ENCODE measurements at regions not wholly inside any gene's neighbourhood (a gene's known extent, or its start where the extent isn't known, plus 50 kb on each side); places are given as distances from the start of the nearest gene placed in this dataset.

DNA sequence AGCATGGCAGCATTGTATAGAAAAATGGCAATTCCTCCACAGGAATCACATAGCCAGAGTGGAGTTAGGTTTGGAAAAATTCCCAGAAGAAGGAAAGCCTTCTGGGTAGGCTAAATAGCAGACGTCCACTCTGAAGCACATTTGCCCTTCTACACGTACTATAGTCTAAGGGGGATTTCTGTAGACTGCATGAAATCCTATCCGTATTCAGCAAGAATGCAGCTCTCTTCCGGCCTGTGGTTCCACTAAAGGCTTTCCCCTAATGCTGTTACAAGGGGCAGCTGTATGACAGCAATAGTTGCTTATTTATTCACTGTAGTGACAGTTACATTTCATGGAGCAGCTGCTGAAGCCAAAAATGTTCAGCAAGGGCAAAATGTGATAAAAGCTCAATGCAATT, 263.6 kb downstream of the RWDD3 start:
- no peaks in the 10 kb centered on the region for H3K27me3 ChIP-seq (ENCODE audit: control insufficient read depth, extremely low read depth, insufficient read depth, low read length)
- no peak overlapping the region for H3K4me2 ChIP-seq (ENCODE audit: control insufficient read depth, extremely low read depth, insufficient read depth, low read depth, low read length)
- no peaks in the 10 kb centered on the region for H3K9me1 ChIP-seq (ENCODE audit: control insufficient read depth, extremely low read depth, insufficient read depth, low read length)
- no peaks in the 10 kb centered on the region for H4K20me1 ChIP-seq (ENCODE audit: control insufficient read depth, extremely low read depth, insufficient read depth, low read length)
- no peaks in the 10 kb centered on the region for H3K36me3 ChIP-seq (ENCODE audit: control insufficient read depth in 2 of 2, extremely low read depth in 1 of 2, insufficient read depth in 2 of 2, low read length in 2 of 2)
- no peak overlapping the region for H3K4me3 ChIP-seq (ENCODE audit: control insufficient read depth in 2 of 3, extremely low read depth in 1 of 3, insufficient read depth in 2 of 3, low read depth in 1 of 3, low read length in 3 of 3)
- H3K9me3 ChIP-seq (ENCODE audit: control insufficient read depth, low read depth, low read length), result no peaks in the 10 kb centered on the region
- FAIRE-seq (no peak), DNase-seq (ENCODE audit: low read depth, low spot score) (no peak)
- H3K4me1 ChIP-seq (ENCODE audit: control insufficient read depth, extremely low read depth, insufficient read depth, low read length), result no peaks in the 10 kb centered on the region
- H2AFZ ChIP-seq (ENCODE audit: control insufficient read depth, low read length), result no peak overlapping the region
- H3K79me2 ChIP-seq (ENCODE audit: control insufficient read depth, insufficient read depth, low read length), result no peaks in the 10 kb centered on the region
- H3K27ac ChIP-seq (ENCODE audit: control insufficient read depth, insufficient read depth, low read length), result no peak overlapping the region
- TF ChIP-seq, protein P1, sequence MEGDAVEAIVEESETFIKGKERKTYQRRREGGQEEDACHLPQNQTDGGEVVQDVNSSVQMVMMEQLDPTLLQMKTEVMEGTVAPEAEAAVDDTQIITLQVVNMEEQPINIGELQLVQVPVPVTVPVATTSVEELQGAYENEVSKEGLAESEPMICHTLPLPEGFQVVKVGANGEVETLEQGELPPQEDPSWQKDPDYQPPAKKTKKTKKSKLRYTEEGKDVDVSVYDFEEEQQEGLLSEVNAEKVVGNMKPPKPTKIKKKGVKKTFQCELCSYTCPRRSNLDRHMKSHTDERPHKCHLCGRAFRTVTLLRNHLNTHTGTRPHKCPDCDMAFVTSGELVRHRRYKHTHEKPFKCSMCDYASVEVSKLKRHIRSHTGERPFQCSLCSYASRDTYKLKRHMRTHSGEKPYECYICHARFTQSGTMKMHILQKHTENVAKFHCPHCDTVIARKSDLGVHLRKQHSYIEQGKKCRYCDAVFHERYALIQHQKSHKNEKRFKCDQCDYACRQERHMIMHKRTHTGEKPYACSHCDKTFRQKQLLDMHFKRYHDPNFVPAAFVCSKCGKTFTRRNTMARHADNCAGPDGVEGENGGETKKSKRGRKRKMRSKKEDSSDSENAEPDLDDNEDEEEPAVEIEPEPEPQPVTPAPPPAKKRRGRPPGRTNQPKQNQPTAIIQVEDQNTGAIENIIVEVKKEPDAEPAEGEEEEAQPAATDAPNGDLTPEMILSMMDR (optimal IDR thresholded peaks at IDR 0.05 in 1 of 3, IDR thresholded peaks at IDR 0.05 in 1 of 3, conservative IDR thresholded peaks at IDR 0.05 in 1 of 3; ENCODE audit: extremely low read depth in 1 of 3, insufficient read depth in 2 of 3, low read length in 3 of 3), result no peak
- no peak for TF ChIP-seq EZH2 (IDR thresholded peaks at IDR 0.05; ENCODE audit: low read length)
- dilution Hi-C loops (cut with MboI; ENCODE audit: extremely low pct_ligation_motif_present, low sequenced_read_pairs), result no loop called here
- no peak overlapping the region for H3K9ac ChIP-seq (ENCODE audit: control insufficient read depth, extremely low read depth, insufficient read depth, low read length)

DNA sequence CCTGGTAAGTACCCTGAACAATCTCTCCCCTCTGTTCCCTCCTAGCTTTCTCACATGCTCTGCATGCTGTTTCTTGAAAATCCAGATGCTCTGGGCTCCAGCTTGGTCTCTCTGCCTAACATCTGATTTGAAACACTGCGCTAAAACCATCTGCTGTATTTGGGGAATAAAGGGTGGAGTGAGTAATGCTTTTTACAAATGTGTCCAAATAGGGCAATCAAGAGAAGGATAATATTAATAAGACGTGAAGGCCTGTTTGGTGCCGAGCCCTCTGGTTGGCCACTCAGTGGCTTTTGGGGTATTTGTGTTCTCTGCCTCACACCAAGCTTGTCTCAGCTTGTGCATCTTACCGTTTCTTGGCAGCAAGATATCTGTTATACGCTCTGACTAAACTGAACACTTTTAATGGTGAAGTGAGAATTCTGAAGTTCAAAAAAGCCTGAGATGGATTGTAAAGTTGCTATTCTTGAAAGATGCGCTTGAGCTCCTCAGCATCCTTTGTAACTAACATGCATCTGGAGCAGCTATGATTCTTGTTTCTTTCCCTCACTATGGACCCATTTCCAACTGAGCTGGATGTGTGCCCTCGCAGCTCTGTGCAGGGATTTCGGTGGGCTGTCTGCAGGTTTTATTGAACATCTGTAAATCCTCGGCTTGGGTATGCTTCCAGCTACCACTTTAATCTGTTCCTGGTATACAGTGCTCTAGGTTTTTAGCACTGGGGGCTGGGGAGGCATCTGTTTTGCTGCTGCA, 269.4 kb downstream of the RWDD3 start:
- TF ChIP-seq, protein P1 (optimal IDR thresholded peaks at IDR 0.05 in 1 of 3, IDR thresholded peaks at IDR 0.05 in 1 of 3, conservative IDR thresholded peaks at IDR 0.05 in 1 of 3; ENCODE audit: extremely low read depth in 1 of 3, insufficient read depth in 2 of 3, low read length in 3 of 3), result no peak
- no peak for TF ChIP-seq EZH2 (IDR thresholded peaks at IDR 0.05; ENCODE audit: low read length)
- Histone ChIP-seq H3K27me3 (ENCODE audit: control insufficient read depth, extremely low read depth, insufficient read depth, low read length) (no peaks in the 10 kb centered on the region), H3K36me3 (ENCODE audit: control insufficient read depth in 2 of 2, extremely low read depth in 1 of 2, insufficient read depth in 2 of 2, low read length in 2 of 2) (no peaks in the 10 kb centered on the region), H3K4me3 (ENCODE audit: control insufficient read depth in 2 of 3, extremely low read depth in 1 of 3, insufficient read depth in 2 of 3, low read depth in 1 of 3, low read length in 3 of 3) (no peak overlapping the region), H3K9me1 (ENCODE audit: control insufficient read depth, extremely low read depth, insufficient read depth, low read length) (no peaks in the 10 kb centered on the region), H3K27ac (ENCODE audit: control insufficient read depth, insufficient read depth, low read length) (no peak overlapping the region), H4K20me1 (ENCODE audit: control insufficient read depth, extremely low read depth, insufficient read depth, low read length) (no peaks in the 10 kb centered on the region), H3K4me2 (ENCODE audit: control insufficient read depth, extremely low read depth, insufficient read depth, low read depth, low read length) (no peak overlapping the region), H3K4me1 (ENCODE audit: control insufficient read depth, extremely low read depth, insufficient read depth, low read length) (no peaks in the 10 kb centered on the region), H3K9me3 (ENCODE audit: control insufficient read depth, low read depth, low read length) (no peaks in the 10 kb centered on the region), H3K79me2 (ENCODE audit: control insufficient read depth, insufficient read depth, low read length) (no peaks in the 10 kb centered on the region), H3K9ac (ENCODE audit: control insufficient read depth, extremely low read depth, insufficient read depth, low read length) (no peak overlapping the region), H2AFZ (ENCODE audit: control insufficient read depth, low read length) (no peak overlapping the region)
- FAIRE-seq (no peak), DNase-seq (ENCODE audit: low read depth, low spot score) (no peak)
- dilution Hi-C loops (cut with MboI; ENCODE audit: extremely low pct_ligation_motif_present, low sequenced_read_pairs), result no loop called here

Data from keratinocyte (primary cell).